ENCODE measurements at regions not wholly inside any gene's neighbourhood (a gene's known extent, or its start where the extent isn't known, plus 50 kb on each side); places are given as distances from the start of the nearest gene placed in this dataset.

- no peak for TF ChIP-seq CTCF (IDR thresholded peaks at IDR 0.05)
- Histone ChIP-seq H3K4me3 (no peak overlapping the region), H3K36me3 (no peaks in the 10 kb centered on the region), H3K27me3 (no peaks in the 10 kb centered on the region), H3K27ac (no peak overlapping the region), H3K9me3 (no peaks in the 10 kb centered on the region), H3K4me1 (peaks cover 3 to 12% of the 10 kb centered on the region in 2 donors)
- DNase-seq (ENCODE audit: low spot score in 2 of 2) = no peak
- intact Hi-C loops (cut with DNase I) = loop anchor here (5.0 kb wide), 1 partner anchor 123 kb away; the partner anchor contains the start of gene YWHAQ
Measured at GRCh38 chr2:9755008-9755407, 88.3 kb upstream of the TAF1B start.

GRCh38 chr2:9755638-9756037 lies 87.6 kb upstream of the TAF1B start:
- DNase-seq (ENCODE audit: low spot score in 2 of 2) = no peak
- no peaks in the 10 kb centered on the region for H3K36me3 ChIP-seq
- intact Hi-C loops (cut with DNase I) = loop anchor here (5.0 kb wide), 1 partner anchor 123 kb away; the partner anchor contains the start of gene YWHAQ
- H3K9me3 ChIP-seq = no peaks in the 10 kb centered on the region
- no peak for TF ChIP-seq CTCF (IDR thresholded peaks at IDR 0.05)
- H3K4me1 ChIP-seq = peaks cover 3 to 12% of the 10 kb centered on the region in 2 donors
- H3K27ac ChIP-seq = no peak overlapping the region
- no peak overlapping the region for H3K4me3 ChIP-seq
- H3K27me3 ChIP-seq = no peaks in the 10 kb centered on the region

- peaks cover 3 to 12% of the 10 kb centered on the region in 2 donors for H3K4me1 ChIP-seq
- H3K9me3 ChIP-seq = no peaks in the 10 kb centered on the region
- no peak overlapping the region for H3K27ac ChIP-seq
- no peak for DNase-seq (ENCODE audit: low spot score in 2 of 2)
- H3K27me3 ChIP-seq = no peaks in the 10 kb centered on the region
- TF ChIP-seq CTCF (IDR thresholded peaks at IDR 0.05) = no peak
- no peaks in the 10 kb centered on the region for H3K36me3 ChIP-seq
- no peak overlapping the region for H3K4me3 ChIP-seq
- intact Hi-C loops (cut with DNase I) = loop anchor here (5.0 kb wide), 1 partner anchor 124 kb away; the partner anchor contains the start of gene YWHAQ
Measured at GRCh38 chr2:9756692-9757250, 86.5 kb upstream of the TAF1B start.

- intact Hi-C loops (cut with DNase I) = loop anchor here (5.0 kb wide), 1 partner anchor 125 kb away; the partner anchor contains the start of gene YWHAQ
- peak overlapping the region; percentile 17 for H3K27ac ChIP-seq
- DNase-seq (ENCODE audit: low spot score in 2 of 2) = peak in 1 of 2 donors; percentile 79
Measured at GRCh38 chr2:9757501-9758264, 85.6 kb upstream of the TAF1B start.

GRCh38 chr2:9758741-9759140 lies 84.5 kb upstream of the TAF1B start:
- intact Hi-C loops (cut with DNase I) = loop anchor here (5.0 kb wide), 1 partner anchor 126 kb away; the partner anchor contains the start of gene YWHAQ
- Histone ChIP-seq H3K27ac (peak overlapping the region; percentile 4 to 17), H3K4me3 (peak overlapping the region in 1 of 2 donors; percentile 51)

More at GRCh38 chr2:9757501-9758264, 85.6 kb upstream of the TAF1B start:
- peak overlapping the region; percentile 43 to 51 for H3K4me3 ChIP-seq
- no peaks in the 10 kb centered on the region for H3K36me3 ChIP-seq
- H3K4me1 ChIP-seq = peaks cover 3 to 12% of the 10 kb centered on the region in 2 donors
- no peaks in the 10 kb centered on the region for H3K27me3 ChIP-seq
- H3K9me3 ChIP-seq = no peaks in the 10 kb centered on the region
- TF ChIP-seq CTCF (IDR thresholded peaks at IDR 0.05) = no peak

More at GRCh38 chr2:9758741-9759140, 84.5 kb upstream of the TAF1B start:
- no peak for DNase-seq (ENCODE audit: low spot score in 2 of 2)
- Histone ChIP-seq H3K27me3 (no peaks in the 10 kb centered on the region), H3K9me3 (no peaks in the 10 kb centered on the region), H3K36me3 (no peaks in the 10 kb centered on the region), H3K4me1 (peaks cover 0 to 7% of the 10 kb centered on the region in 2 donors)
- TF ChIP-seq CTCF (IDR thresholded peaks at IDR 0.05) = no peak
